ENCODE measurements at regions not wholly inside any gene's neighbourhood (a gene's known extent, or its start where the extent isn't known, plus 50 kb on each side); places are given as distances from the start of the nearest gene placed in this dataset.

DNA sequence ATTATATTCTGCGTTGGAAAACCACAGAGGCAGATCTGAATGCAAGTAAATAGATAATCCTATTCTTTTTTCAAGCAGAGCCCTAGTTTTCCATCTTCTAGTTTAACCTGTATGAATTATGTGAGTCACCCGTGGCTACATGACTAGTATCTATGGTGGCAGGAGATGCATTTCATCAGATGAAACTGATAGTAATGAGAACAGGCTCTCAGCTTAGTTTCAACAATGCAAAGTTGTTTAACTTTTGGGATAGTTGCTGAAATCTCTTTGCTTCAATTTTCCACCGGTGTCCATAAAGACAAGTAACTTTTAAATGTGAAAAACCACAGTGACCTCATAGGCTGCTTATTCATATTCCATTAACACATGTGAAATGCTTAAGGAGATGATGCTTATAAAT lies 1317.4 kb upstream of the TENM3 start:
- WGBS (ENCODE audit: low lambda C conversion rate), result 2% methylated on average over 3 of the region's 3 CpGs
- Histone ChIP-seq H3K27ac (ENCODE audit: extremely low read length, insufficient read depth, low read length) (no peak overlapping the region), H3K4me1 (ENCODE audit: insufficient read depth, low read length) (no peaks in the 10 kb centered on the region), H3K4me2 (ENCODE audit: low read depth, low read length) (no peak overlapping the region), H4K20me1 (ENCODE audit: insufficient read depth, low read length) (no peaks in the 10 kb centered on the region), H3K79me2 (ENCODE audit: insufficient read depth, low read length) (no peaks in the 10 kb centered on the region), H3K9ac (ENCODE audit: insufficient read depth, low read depth, low read length) (no peak overlapping the region), H3K9me3 (ENCODE audit: low read length) (no peaks in the 10 kb centered on the region), H3K4me3 (replicated peaks in 1 of 3; ENCODE audit: insufficient read depth in 1 of 3, low read depth in 2 of 3, low read length in 3 of 3) (no peak overlapping the region), H2AFZ (ENCODE audit: low read length) (no peak overlapping the region), H3K27me3 (ENCODE audit: control insufficient read depth in 1 of 2, insufficient read depth in 2 of 2, low read length in 2 of 2) (no peaks in the 10 kb centered on the region), H3K36me3 (replicated peaks in 1 of 2; ENCODE audit: control insufficient read depth in 1 of 2, insufficient read depth in 2 of 2, low read length in 2 of 2) (no peaks in the 10 kb centered on the region)
- POLR2A ChIA-PET, result no interaction called here
- DNase-seq (ENCODE audit: low spot score) (no peak), ATAC-seq (no peak), FAIRE-seq (no peak)
- TF ChIP-seq, protein P1, sequence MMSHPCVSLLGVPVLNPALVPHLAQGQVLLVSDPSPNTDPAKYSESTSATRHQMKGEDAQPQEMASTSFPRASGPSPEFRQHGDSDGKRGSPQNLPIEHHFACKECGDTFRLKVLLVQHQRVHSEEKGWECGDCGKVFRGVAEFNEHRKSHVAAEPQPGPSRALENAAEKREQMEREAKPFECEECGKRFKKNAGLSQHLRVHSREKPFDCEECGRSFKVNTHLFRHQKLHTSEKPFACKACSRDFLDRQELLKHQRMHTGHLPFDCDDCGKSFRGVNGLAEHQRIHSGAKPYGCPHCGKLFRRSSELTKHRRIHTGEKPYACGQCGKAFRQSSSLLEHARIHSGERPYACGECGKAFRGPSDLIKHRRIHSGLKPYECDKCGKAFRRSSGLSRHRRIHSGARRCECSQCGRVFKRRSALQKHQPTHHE (CRISPR knock-in tag; IDR thresholded peaks at IDR 0.05; ENCODE audit: borderline replicate concordance), result no peak
- TF ChIP-seq ZFP36L2 (CRISPR knock-in tag; IDR thresholded peaks at IDR 0.05), result no peak
- no peak for TF ChIP-seq ZFP1 (CRISPR knock-in tag; IDR thresholded peaks at IDR 0.05)
- no peak for TF ChIP-seq NFYC (CRISPR knock-in tag; IDR thresholded peaks at IDR 0.05)
- no peak for TF ChIP-seq TEAD3 (CRISPR knock-in tag; optimal IDR thresholded peaks at IDR 0.05; ENCODE audit: borderline replicate concordance)
- TF ChIP-seq, protein P2, sequence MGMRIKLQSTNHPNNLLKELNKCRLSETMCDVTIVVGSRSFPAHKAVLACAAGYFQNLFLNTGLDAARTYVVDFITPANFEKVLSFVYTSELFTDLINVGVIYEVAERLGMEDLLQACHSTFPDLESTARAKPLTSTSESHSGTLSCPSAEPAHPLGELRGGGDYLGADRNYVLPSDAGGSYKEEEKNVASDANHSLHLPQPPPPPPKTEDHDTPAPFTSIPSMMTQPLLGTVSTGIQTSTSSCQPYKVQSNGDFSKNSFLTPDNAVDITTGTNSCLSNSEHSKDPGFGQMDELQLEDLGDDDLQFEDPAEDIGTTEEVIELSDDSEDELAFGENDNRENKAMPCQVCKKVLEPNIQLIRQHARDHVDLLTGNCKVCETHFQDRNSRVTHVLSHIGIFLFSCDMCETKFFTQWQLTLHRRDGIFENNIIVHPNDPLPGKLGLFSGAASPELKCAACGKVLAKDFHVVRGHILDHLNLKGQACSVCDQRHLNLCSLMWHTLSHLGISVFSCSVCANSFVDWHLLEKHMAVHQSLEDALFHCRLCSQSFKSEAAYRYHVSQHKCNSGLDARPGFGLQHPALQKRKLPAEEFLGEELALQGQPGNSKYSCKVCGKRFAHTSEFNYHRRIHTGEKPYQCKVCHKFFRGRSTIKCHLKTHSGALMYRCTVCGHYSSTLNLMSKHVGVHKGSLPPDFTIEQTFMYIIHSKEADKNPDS (CRISPR knock-in tag; IDR thresholded peaks at IDR 0.05), result no peak
- CTCF ChIA-PET (ENCODE audit: low intra/inter-chr PET ratio, low total read pairs), result no interaction called here
- BruUV-seq (replicated peaks), result no TSS peak
- in situ Hi-C loops (cut with HindIII; ENCODE audit: extremely low pct_ligation_motif_present, low pct_unique_long_range_greater_than_20kb) (no loop called here), intact Hi-C loops (cut with micrococcal nuclease; ENCODE audit: unreplicated experiment) (no loop called here)

DNA sequence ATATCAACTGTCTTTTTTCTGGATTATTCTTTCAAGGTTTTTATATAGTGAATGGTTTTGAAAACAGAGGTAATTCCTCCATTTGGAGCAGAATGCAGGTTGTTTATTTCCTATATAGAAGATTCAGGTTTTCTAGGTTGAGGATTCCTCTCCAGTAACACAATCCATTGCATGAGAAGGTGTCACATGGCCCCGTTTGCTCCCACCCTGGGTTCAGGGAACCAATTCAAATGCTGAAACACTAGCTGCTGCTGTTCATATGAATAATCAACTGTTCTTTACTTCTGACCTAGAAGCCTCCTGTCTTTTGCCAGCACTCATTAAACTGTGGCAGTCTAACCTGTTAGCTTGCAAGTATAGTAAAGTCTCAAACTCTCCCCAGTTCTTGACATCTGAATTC lies 1316.9 kb upstream of the TENM3 start:
- Histone ChIP-seq H3K36me3 (replicated peaks in 1 of 2; ENCODE audit: control insufficient read depth in 1 of 2, insufficient read depth in 2 of 2, low read length in 2 of 2) (no peaks in the 10 kb centered on the region), H3K27ac (ENCODE audit: extremely low read length, insufficient read depth, low read length) (no peak overlapping the region), H3K79me2 (ENCODE audit: insufficient read depth, low read length) (no peaks in the 10 kb centered on the region), H4K20me1 (ENCODE audit: insufficient read depth, low read length) (no peaks in the 10 kb centered on the region), H3K9me3 (ENCODE audit: low read length) (no peaks in the 10 kb centered on the region), H3K27me3 (ENCODE audit: control insufficient read depth in 1 of 2, insufficient read depth in 2 of 2, low read length in 2 of 2) (no peaks in the 10 kb centered on the region), H3K4me2 (ENCODE audit: low read depth, low read length) (no peak overlapping the region), H3K9ac (ENCODE audit: insufficient read depth, low read depth, low read length) (no peak overlapping the region), H3K4me1 (ENCODE audit: insufficient read depth, low read length) (no peaks in the 10 kb centered on the region), H3K4me3 (replicated peaks in 1 of 3; ENCODE audit: insufficient read depth in 1 of 3, low read depth in 2 of 3, low read length in 3 of 3) (no peak overlapping the region), H2AFZ (ENCODE audit: low read length) (no peak overlapping the region)
- in situ Hi-C loops (cut with HindIII; ENCODE audit: extremely low pct_ligation_motif_present, low pct_unique_long_range_greater_than_20kb), result no loop called here
- ATAC-seq, result no peak
- intact Hi-C loops (cut with micrococcal nuclease; ENCODE audit: unreplicated experiment), result no loop called here
- FAIRE-seq, result no peak
- 0% methylated on average over 1 of the region's 1 CpG for WGBS (ENCODE audit: low lambda C conversion rate)
- ChIA-PET POLR2A (no interaction called here), CTCF (ENCODE audit: low intra/inter-chr PET ratio, low total read pairs) (no interaction called here)
- BruUV-seq (replicated peaks), result no TSS peak
- no peak for DNase-seq (ENCODE audit: low spot score)
- no peak for TF ChIP-seq RELA (CRISPR knock-in tag; IDR thresholded peaks at IDR 0.05)
- TF ChIP-seq, protein P3, sequence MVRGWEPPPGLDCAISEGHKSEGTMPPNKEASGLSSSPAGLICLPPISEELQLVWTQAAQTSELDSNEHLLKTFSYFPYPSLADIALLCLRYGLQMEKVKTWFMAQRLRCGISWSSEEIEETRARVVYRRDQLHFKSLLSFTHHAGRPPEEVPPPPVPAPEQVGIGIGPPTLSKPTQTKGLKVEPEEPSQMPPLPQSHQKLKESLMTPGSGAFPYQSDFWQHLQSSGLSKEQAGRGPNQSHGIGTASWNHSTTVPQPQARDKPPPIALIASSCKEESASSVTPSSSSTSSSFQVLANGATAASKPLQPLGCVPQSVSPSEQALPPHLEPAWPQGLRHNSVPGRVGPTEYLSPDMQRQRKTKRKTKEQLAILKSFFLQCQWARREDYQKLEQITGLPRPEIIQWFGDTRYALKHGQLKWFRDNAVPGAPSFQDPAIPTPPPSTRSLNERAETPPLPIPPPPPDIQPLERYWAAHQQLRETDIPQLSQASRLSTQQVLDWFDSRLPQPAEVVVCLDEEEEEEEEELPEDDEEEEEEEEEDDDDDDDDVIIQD (CRISPR knock-in tag; IDR thresholded peaks at IDR 0.05; ENCODE audit: low read depth), result no peak
- TF ChIP-seq HMGA1 (CRISPR knock-in tag; conservative IDR thresholded peaks at IDR 0.05), result no peak
- no peak for TF ChIP-seq ATF7-NPFF (CRISPR knock-in tag; IDR thresholded peaks at IDR 0.05; ENCODE audit: low read depth)
- no peak for TF ChIP-seq ZNF207 (IDR thresholded peaks at IDR 0.05; ENCODE audit: borderline replicate concordance)
- TF ChIP-seq, protein P4, sequence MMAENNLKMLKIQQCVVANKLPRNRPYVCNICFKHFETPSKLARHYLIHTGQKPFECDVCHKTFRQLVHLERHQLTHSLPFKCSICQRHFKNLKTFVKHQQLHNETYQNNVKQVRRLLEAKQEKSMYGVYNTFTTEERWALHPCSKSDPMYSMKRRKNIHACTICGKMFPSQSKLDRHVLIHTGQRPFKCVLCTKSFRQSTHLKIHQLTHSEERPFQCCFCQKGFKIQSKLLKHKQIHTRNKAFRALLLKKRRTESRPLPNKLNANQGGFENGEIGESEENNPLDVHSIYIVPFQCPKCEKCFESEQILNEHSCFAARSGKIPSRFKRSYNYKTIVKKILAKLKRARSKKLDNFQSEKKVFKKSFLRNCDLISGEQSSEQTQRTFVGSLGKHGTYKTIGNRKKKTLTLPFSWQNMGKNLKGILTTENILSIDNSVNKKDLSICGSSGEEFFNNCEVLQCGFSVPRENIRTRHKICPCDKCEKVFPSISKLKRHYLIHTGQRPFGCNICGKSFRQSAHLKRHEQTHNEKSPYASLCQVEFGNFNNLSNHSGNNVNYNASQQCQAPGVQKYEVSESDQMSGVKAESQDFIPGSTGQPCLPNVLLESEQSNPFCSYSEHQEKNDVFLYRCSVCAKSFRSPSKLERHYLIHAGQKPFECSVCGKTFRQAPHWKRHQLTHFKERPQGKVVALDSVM (CRISPR knock-in tag; IDR thresholded peaks at IDR 0.05), result no peak
- TF ChIP-seq KDM6A (CRISPR knock-in tag; IDR thresholded peaks at IDR 0.05; ENCODE audit: low read depth), result no peak
- TF ChIP-seq SRSF9 (IDR thresholded peaks at IDR 0.05; ENCODE audit: borderline replicate concordance, insufficient read depth, low read depth, low read length, poor library complexity, severe bottlenecking), result no peak

Data from HepG2 (cell line).